NCI-H2171 (cell line): ENCODE measurements at regions not wholly inside any gene's neighbourhood (a gene's known extent, or its start where the extent isn't known, plus 50 kb on each side); places are given as distances from the start of the nearest gene placed in this dataset.
"Not testable (repeated sequence)": the region's sequence is repeated elsewhere in the genome, so short reads cannot be mapped to it uniquely, and the experiment has no call there.

Experiments used
- DNase-seq: peaks from one replicate; lab custom pipeline; 2025; lab: John Stamatoyannopoulos, UW

GRCh38 chr5:60517850-60518249, 182.1 kb downstream of the DEPDC1B start:
- DNase-seq: no peak

GRCh38 chr5:60517094-60517694, 182.8 kb downstream of the DEPDC1B start:
- DNase-seq: no peak

GRCh38 chr5:60516688-60517087, 183.3 kb downstream of the DEPDC1B start:
- no peak for DNase-seq

- no peak for DNase-seq
Measured at GRCh38 chr5:60514152-60514551, 185.8 kb downstream of the DEPDC1B start.

- no peak for DNase-seq
Measured at GRCh38 chr5:60512117-60512516, 187.8 kb downstream of the DEPDC1B start.

- DNase-seq: no peak
Measured at GRCh38 chr5:60510663-60511062, 189.3 kb downstream of the DEPDC1B start.

- no peak for DNase-seq
Measured at GRCh38 chr5:60510049-60510448, 189.9 kb downstream of the DEPDC1B start.

GRCh38 chr5:60509519-60509918, 190.4 kb downstream of the DEPDC1B start:
- no peak for DNase-seq

- DNase-seq: no peak
Measured at GRCh38 chr5:60507687-60508086, 192.3 kb downstream of the DEPDC1B start.

GRCh38 chr5:60505373-60506171, 194.4 kb downstream of the DEPDC1B start:
- no peak for DNase-seq

GRCh38 chr5:60504342-60504741, 195.6 kb downstream of the DEPDC1B start:
- no peak for DNase-seq

- DNase-seq: no peak
Measured at GRCh38 chr5:60503771-60504170, 196.2 kb downstream of the DEPDC1B start.

- no peak for DNase-seq
Measured at GRCh38 chr5:60497706-60498500, 202.1 kb downstream of the DEPDC1B start.

- no peak for DNase-seq
Measured at GRCh38 chr5:60495644-60496520, 204.1 kb downstream of the DEPDC1B start.

GRCh38 chr5:60494635-60495034, 205.3 kb downstream of the DEPDC1B start:
- no peak for DNase-seq

GRCh38 chr5:60494144-60494543, 205.8 kb downstream of the DEPDC1B start:
- DNase-seq: no peak

GRCh38 chr5:60493372-60493771, 206.6 kb downstream of the DEPDC1B start:
- no peak for DNase-seq

GRCh38 chr5:60492958-60493357, 207.0 kb downstream of the DEPDC1B start:
- no peak for DNase-seq

- not testable (repeated sequence) for DNase-seq
Measured at GRCh38 chr5:60492358-60492757, 207.6 kb downstream of the DEPDC1B start.

- DNase-seq: no peak
Measured at GRCh38 chr5:60490597-60491166, 209.3 kb downstream of the DEPDC1B start.

GRCh38 chr5:60489856-60490255, 210.1 kb downstream of the DEPDC1B start:
- DNase-seq: no peak

GRCh38 chr5:60489377-60489776, 210.6 kb downstream of the DEPDC1B start:
- DNase-seq: no peak
